D721Med (cell line): ENCODE measurements at regions not wholly inside any gene's neighbourhood (a gene's known extent, or its start where the extent isn't known, plus 50 kb on each side); places are given as distances from the start of the nearest gene placed in this dataset.

ENCODE experiments used
- DNase-seq: peaks from one replicate; pipeline ENCODE4 v3.0.0; 2011; ENCODE audit warnings: low spot score; ENCODE audit not compliant: insufficient read length
- FAIRE-seq: peaks from 2 replicates; lab custom pipeline; 2011; peaks lifted over from hg19 to GRCh38; lab: Jason Lieb, UNC
- TF ChIP-seq, protein P1 (sequence below): IDR thresholded peaks from 2 replicates; pipeline ENCODE4 v1.5.1; 2012; ENCODE audit warnings: mild to moderate bottlenecking, control low read depth; ENCODE audit not compliant: insufficient read depth; ENCODE audit errors: missing control alignments

DNA sequence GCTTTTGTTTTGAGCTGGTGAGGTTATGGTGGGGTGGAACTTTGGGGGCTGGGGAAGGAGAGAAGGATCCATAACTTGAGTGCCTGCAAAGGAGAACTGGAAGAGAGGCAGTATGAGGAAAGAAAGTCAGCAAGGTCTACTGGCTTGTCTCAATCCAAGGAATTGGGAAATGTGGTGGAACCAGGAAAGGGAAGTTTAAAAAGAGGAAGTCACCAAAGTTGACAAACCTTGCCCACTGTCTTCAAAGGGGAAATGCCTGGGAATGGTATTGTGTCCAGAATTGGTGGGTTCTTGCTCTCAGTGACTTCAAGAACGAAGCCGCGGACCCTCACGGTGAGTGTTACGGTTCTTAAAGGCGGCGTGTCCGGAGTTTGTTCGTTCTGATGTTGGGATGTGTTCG lies 304.1 kb upstream of the FAM98A start:
- FAIRE-seq (no peak), DNase-seq (no peak)
- TF ChIP-seq, protein P1, sequence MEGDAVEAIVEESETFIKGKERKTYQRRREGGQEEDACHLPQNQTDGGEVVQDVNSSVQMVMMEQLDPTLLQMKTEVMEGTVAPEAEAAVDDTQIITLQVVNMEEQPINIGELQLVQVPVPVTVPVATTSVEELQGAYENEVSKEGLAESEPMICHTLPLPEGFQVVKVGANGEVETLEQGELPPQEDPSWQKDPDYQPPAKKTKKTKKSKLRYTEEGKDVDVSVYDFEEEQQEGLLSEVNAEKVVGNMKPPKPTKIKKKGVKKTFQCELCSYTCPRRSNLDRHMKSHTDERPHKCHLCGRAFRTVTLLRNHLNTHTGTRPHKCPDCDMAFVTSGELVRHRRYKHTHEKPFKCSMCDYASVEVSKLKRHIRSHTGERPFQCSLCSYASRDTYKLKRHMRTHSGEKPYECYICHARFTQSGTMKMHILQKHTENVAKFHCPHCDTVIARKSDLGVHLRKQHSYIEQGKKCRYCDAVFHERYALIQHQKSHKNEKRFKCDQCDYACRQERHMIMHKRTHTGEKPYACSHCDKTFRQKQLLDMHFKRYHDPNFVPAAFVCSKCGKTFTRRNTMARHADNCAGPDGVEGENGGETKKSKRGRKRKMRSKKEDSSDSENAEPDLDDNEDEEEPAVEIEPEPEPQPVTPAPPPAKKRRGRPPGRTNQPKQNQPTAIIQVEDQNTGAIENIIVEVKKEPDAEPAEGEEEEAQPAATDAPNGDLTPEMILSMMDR: no peak

DNA sequence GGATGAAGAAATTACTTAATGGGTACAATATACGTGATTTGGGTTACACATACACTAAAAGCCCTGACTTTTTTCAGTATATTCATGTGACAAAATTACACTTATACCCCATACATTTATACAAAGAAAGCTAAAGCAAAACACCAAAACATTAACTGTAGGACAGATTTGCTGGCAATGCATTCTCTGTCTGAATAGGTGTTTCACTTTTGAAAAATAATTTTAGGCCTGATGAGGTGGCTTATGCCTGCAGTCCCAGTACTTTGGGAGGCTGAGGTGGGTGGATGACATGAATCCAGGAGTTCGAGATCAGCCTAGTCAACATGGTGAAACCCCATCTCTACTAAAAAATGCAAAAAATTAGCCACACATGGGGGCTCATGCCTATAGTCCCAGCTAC lies 301.5 kb upstream of the FAM98A start:
- TF ChIP-seq, protein P1: no peak
- no peak for FAIRE-seq
- no peak for DNase-seq

DNA sequence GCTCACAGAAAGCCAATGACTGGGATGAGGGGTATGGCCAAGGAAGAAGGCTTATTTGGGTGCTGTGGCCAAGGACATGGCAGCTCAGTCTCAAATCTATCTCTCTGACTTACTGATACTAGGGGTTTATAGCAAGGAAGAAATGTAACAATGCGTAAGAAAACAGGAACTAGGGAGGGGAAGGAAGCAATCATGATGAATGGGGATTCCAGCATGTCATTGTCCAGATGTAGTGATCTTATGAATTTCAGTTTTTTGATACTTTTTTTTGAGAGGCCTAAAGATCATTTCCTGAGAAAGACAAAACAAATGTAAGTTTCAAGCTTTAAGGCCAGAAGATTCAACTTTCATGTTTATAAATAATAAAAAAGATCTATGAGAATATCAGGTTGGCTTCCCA lies 298.6 kb upstream of the FAM98A start:
- TF ChIP-seq, protein P1: no peak
- no peak for FAIRE-seq
- no peak for DNase-seq

DNA sequence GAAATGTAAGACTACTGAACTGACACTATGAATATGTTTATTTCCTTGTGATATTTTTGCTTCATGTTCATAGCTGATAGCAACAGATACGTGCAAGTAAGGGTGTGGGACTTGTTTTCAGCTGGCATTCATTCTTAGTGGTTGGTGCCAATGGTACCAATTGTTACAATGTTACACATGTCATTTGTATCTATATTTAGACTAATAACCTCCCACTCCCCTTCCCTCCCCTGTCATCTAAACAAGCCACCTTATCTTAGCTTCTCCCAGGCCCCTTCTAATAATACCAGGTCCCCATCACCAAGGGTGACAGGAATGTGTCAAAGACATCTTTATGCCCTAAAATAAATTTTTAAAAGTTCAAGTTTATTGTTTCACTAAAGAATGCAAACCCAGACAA lies 294.7 kb upstream of the FAM98A start:
- DNase-seq: no peak
- FAIRE-seq: no peak
- TF ChIP-seq, protein P1: no peak

DNA sequence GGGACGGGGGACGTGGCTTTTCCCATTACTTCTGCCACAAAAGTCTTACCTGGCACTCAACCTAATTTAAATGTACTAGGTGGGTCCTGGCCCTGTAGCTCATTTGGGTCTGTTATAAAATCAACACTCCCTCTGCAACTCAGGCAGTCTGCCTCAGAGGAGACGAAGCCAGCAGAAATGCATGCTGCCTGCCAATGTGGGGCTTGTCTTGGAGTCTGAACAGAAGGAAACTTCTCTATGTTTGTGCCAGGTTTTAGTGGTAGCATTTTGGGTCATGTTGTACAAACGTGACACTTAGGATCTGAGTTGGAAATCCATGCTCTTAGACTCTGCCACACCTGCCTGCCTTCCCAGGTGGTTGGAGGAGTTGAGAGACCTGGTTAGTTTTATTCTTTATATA lies 292.5 kb upstream of the FAM98A start:
- DNase-seq (no peak), FAIRE-seq (no peak)
- TF ChIP-seq, protein P1: no peak

DNA sequence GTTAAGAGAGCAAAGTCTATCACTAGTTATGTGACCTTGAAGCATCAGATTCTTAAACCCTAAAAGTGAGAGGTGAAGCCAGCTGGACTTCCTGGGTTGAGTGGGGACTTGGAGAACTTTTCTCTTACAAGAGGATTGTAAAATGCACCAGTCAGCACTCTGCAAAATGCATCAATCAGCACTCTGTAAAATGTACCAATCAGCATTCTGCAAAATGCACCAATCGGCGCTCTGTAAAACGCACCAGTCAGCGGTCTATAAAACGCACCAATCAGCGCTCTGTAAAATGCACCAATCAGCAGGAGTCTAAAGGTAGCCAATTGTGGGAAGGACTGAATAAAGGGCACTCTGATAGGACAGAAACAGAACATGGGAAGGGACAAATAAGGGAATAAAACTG lies 291.6 kb upstream of the FAM98A start:
- FAIRE-seq (no peak), DNase-seq (no peak)
- TF ChIP-seq, protein P1: no peak

DNA sequence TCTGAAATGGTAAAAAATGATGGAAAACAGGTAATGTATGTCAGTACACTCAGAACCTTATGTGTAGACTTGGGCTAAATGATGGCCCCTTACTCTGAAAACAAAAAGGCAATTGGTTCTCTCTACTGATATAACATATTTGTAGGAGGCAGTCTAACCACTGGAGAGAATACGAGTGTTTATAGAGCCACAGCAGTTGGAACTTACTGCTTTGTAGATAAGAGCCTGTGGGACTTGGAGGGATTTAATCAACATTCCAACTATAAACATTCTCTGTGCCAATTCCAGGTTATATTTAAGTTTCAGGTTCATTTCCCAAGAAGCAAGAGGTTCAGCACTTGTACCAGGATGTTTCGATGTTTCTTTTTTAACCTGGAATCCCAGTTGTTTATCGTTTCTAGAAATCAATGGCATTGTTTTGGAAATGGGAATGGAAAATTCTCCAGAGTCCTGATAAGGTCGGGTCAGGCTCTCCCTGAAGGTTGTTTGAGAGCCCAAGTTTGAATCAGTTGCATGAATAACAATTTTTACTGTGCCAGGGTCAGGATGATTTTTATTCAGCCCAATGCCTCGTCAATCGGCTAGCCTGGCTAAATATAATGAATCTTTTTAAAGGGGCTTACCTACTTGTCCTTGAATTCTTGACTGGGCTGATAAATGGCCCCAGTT lies 278.4 kb upstream of the FAM98A start:
- TF ChIP-seq, protein P1: no peak
- FAIRE-seq (no peak), DNase-seq (no peak)
